ENCODE measurements at regions not wholly inside any gene's neighbourhood (a gene's known extent, or its start where the extent isn't known, plus 50 kb on each side); places are given as distances from the start of the nearest gene placed in this dataset.

GRCh38 chr10:128729910-128730420, 603.7 kb upstream of the MKI67 start:
- TF ChIP-seq, protein P1, sequence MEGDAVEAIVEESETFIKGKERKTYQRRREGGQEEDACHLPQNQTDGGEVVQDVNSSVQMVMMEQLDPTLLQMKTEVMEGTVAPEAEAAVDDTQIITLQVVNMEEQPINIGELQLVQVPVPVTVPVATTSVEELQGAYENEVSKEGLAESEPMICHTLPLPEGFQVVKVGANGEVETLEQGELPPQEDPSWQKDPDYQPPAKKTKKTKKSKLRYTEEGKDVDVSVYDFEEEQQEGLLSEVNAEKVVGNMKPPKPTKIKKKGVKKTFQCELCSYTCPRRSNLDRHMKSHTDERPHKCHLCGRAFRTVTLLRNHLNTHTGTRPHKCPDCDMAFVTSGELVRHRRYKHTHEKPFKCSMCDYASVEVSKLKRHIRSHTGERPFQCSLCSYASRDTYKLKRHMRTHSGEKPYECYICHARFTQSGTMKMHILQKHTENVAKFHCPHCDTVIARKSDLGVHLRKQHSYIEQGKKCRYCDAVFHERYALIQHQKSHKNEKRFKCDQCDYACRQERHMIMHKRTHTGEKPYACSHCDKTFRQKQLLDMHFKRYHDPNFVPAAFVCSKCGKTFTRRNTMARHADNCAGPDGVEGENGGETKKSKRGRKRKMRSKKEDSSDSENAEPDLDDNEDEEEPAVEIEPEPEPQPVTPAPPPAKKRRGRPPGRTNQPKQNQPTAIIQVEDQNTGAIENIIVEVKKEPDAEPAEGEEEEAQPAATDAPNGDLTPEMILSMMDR (IDR thresholded peaks at IDR 0.05; ENCODE audit: extremely low read depth, missing control alignments): no peak
- DNase-seq (ENCODE audit: low spot score): no peak

DNA sequence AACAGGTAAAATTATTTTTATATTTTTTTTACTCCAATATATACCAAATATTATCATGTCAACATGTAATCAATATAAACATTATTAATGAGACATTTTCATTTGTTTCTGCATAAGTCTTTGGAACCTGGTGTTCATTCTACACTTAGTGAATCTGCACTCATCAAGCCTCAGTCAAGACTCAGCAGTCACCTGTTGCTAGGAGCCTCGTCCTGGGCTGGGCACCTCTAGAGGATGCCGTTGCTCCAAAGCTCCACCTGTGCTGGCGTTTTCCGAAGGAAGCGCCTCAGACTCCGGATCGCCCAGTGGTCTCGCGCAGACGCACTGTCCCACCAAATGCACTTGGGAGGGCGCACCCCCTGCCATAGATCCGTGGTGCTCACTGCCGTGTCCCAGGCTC, 604.7 kb upstream of the MKI67 start:
- DNase-seq (ENCODE audit: low spot score): no peak
- TF ChIP-seq, protein P1 (IDR thresholded peaks at IDR 0.05; ENCODE audit: extremely low read depth, missing control alignments): no peak

GRCh38 chr10:128734161-128734560, 607.9 kb upstream of the MKI67 start:
- TF ChIP-seq, protein P1 (IDR thresholded peaks at IDR 0.05; ENCODE audit: extremely low read depth, missing control alignments): no peak
- DNase-seq (ENCODE audit: low spot score): no peak

GRCh38 chr10:128734734-128735133, 608.5 kb upstream of the MKI67 start:
- TF ChIP-seq, protein P1 (IDR thresholded peaks at IDR 0.05; ENCODE audit: extremely low read depth, missing control alignments): no peak
- DNase-seq (ENCODE audit: low spot score): no peak

DNA sequence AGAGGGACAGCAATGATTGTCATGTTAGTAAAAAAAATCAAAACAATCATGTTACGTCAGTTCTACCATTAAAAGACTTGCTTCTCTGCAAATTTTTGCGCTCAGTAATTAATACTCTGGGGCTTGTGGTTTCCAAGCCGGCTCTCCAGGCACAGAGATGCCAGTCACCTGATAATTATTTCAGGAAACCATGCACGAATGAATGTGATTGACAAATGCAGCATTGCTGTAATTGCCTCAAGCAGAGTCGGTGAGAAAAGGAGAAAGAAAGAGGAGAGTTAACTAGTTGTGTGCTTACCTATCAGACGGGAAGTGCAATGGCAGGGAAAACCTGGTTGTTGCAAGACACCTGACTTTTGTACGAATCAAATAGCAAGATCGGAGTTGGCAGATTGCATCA, 609.8 kb upstream of the MKI67 start:
- TF ChIP-seq, protein P1 (IDR thresholded peaks at IDR 0.05; ENCODE audit: extremely low read depth, missing control alignments): no peak
- DNase-seq (ENCODE audit: low spot score): no peak

DNA sequence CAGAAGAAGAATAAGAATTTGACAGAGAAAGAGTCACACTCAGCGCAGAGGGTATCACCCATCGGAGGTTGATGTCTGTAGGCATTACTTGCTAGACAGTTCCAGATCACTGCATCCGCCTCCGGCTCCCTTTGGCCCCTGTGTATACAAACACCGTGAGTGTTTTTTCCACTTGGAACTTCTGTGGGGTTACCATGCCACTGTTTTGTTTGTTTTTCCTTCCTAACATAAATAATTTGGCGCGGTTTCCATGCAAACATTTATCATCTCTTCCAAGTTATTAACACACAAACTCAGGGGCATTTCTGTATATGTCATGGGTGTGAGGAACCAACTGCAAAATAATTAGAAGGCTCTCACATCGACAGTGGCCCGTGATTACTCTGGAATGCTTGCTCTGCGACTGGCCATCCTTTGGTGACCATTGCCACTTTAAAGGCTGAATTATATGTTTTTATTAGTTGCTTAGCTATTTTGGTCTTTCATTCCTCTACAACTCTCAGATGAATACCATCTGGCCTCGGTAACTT, 612.2 kb upstream of the MKI67 start:
- TF ChIP-seq, protein P1 (IDR thresholded peaks at IDR 0.05; ENCODE audit: extremely low read depth, missing control alignments): no peak
- no peak for DNase-seq (ENCODE audit: low spot score)

DNA sequence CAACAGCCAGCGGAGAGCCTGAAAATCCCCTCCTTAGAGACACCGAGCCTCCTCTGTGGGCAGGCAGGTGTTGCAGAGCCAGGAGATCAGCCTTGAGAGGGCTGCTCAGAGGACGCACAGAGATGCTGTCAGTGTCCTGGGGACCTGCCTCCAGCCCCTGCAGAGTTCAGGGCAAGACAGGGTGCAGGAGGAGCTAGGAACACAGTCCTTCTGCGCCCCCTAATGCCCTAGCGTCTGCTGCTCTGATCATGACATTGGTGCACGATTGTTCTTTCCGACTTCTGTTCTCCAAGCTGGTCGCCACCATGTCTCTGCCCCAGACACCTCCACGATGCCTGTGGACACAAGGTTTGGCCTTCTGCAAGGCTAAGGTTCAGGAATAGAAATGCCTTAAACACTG, 613.7 kb upstream of the MKI67 start:
- DNase-seq (ENCODE audit: low spot score): no peak
- TF ChIP-seq, protein P1 (IDR thresholded peaks at IDR 0.05; ENCODE audit: extremely low read depth, missing control alignments): no peak
